HG02870 (cell line): ENCODE measurements at regions not wholly inside any gene's neighbourhood (a gene's known extent, or its start where the extent isn't known, plus 50 kb on each side); places are given as distances from the start of the nearest gene placed in this dataset.
"Not testable (repeated sequence)": the region's sequence is repeated elsewhere in the genome, so short reads cannot be mapped to it uniquely, and the experiment has no call there.

ENCODE experiments used
- ATAC-seq: cut with Tn5 transposase; IDR thresholded peaks from one replicate; pipeline ENCODE4 v1.9.1; 2021; ENCODE audit warnings: mild to moderate bottlenecking, moderate library complexity; ENCODE audit not compliant: unreplicated experiment

- ATAC-seq = no peak
Measured at GRCh38 chr2:116917196-116917595, 897.3 kb upstream of the DDX18 start.

GRCh38 chr2:116918574-116918973 is 895.9 kb upstream of the DDX18 start:
- ATAC-seq = no peak

GRCh38 chr2:116922414-116922813 is 892.1 kb upstream of the DDX18 start:
- no peak for ATAC-seq

GRCh38 chr2:116924509-116924908 is 890.0 kb upstream of the DDX18 start:
- no peak for ATAC-seq

- ATAC-seq = no peak
Measured at GRCh38 chr2:116935097-116935814, 879.2 kb upstream of the DDX18 start.

GRCh38 chr2:116948258-116948657 is 866.2 kb upstream of the DDX18 start:
- no peak for ATAC-seq

- ATAC-seq = no peak
Measured at GRCh38 chr2:116949249-116949648, 865.2 kb upstream of the DDX18 start.

- ATAC-seq = no peak
Measured at GRCh38 chr2:116952254-116952653, 862.2 kb upstream of the DDX18 start.

- ATAC-seq = no peak
Measured at GRCh38 chr2:116955646-116956045, 858.8 kb upstream of the DDX18 start.

- ATAC-seq = no peak
Measured at GRCh38 chr2:116975608-116976007, 838.9 kb upstream of the DDX18 start.

GRCh38 chr2:116979916-116980764 is 834.4 kb upstream of the DDX18 start:
- ATAC-seq = no peak

GRCh38 chr2:116987447-116987846 is 827.0 kb upstream of the DDX18 start:
- ATAC-seq = no peak

- ATAC-seq = no peak
Measured at GRCh38 chr2:116988303-116988702, 826.2 kb upstream of the DDX18 start.

GRCh38 chr2:117019357-117019756 is 795.1 kb upstream of the DDX18 start:
- ATAC-seq = no peak

- ATAC-seq = no peak
Measured at GRCh38 chr2:117027646-117028045, 786.8 kb upstream of the DDX18 start.

GRCh38 chr2:117028708-117029107 is 785.8 kb upstream of the DDX18 start:
- ATAC-seq = not testable (repeated sequence)

GRCh38 chr2:117055499-117056375 is 758.8 kb upstream of the DDX18 start:
- no peak for ATAC-seq

- ATAC-seq = no peak
Measured at GRCh38 chr2:117056376-117056748, 758.1 kb upstream of the DDX18 start.

GRCh38 chr2:117057016-117057415 is 757.5 kb upstream of the DDX18 start:
- ATAC-seq = no peak

GRCh38 chr2:117058366-117058765 is 756.1 kb upstream of the DDX18 start:
- peak; percentile 96 for ATAC-seq

- ATAC-seq = no peak
Measured at GRCh38 chr2:117064021-117064420, 750.5 kb upstream of the DDX18 start.
